SK-N-SH treated with all-trans-retinoic acid at 6 μM for 48 hours (cell line): ENCODE measurements at regions not wholly inside any gene's neighbourhood (a gene's known extent, or its start where the extent isn't known, plus 50 kb on each side); places are given as distances from the start of the nearest gene placed in this dataset.

Source experiments
- ATAC-seq: fragments of 200-7000 bp; cut with Tn5 transposase; 3 replicates; pipeline ENCODE4 v1.9.1; 2020; ENCODE audit warnings: mild to moderate bottlenecking, moderate library complexity
- ARNTL ChIP-seq: fragments of 450-650 bp; formaldehyde crosslinking; IDR thresholded peaks from 2 replicates; pipeline ENCODE4 v1.5.0; 2020; ENCODE audit warnings: low read depth, mild to moderate bottlenecking, moderate library complexity, borderline replicate concordance
- CREB5 ChIP-seq: fragments of 250-450 bp; sonication (Bioruptor Pico); IDR thresholded peaks from 2 replicates; pipeline ENCODE4 v1.5.1; 2020; ENCODE audit warnings: low read depth, mild to moderate bottlenecking, moderate library complexity
- CSDC2 ChIP-seq: fragments of 250-450 bp; sonication (Bioruptor Pico); IDR thresholded peaks from 2 replicates; pipeline ENCODE4 v1.5.0; 2020; ENCODE audit warnings: mild to moderate bottlenecking, moderate library complexity
- CSRNP3 ChIP-seq: fragments of 250-450 bp; sonication (Bioruptor Pico); IDR thresholded peaks from 2 replicates; pipeline ENCODE4 v1.5.1; 2021; ENCODE audit warnings: mild to moderate bottlenecking, moderate library complexity
- GLIS3 ChIP-seq: fragments of 250-450 bp; sonication (Bioruptor Pico); IDR thresholded peaks from 2 replicates; pipeline ENCODE4 v1.5.0; 2020; ENCODE audit warnings: mild to moderate bottlenecking, moderate library complexity
- ISL1 ChIP-seq: fragments of 250-450 bp; sonication (Bioruptor Pico); IDR thresholded peaks from 2 replicates; pipeline ENCODE4 v2.1.2; 2022; ENCODE audit warnings: mild to moderate bottlenecking, moderate library complexity
- OSR1 ChIP-seq: fragments of 250-450 bp; sonication (Bioruptor Pico); IDR thresholded peaks from 2 replicates; pipeline ENCODE4 v1.8.0; 2022; ENCODE audit warnings: moderate library complexity, mild to moderate bottlenecking, inconsistent platforms
- PATZ1 ChIP-seq: fragments of 250-450 bp; sonication (Bioruptor Pico); IDR thresholded peaks from 2 replicates; pipeline ENCODE4 v1.8.0; 2020; ENCODE audit warnings: mild to moderate bottlenecking, moderate library complexity, borderline replicate concordance
- POU6F1 ChIP-seq: fragments of 250-450 bp; sonication (Bioruptor Pico); IDR thresholded peaks from 2 replicates; pipeline ENCODE4 v1.8.0; 2021; ENCODE audit warnings: low read depth, mild to moderate bottlenecking, moderate library complexity, borderline replicate concordance
- PPARA ChIP-seq: fragments of 250-450 bp; sonication (Bioruptor Pico); IDR thresholded peaks from 2 replicates; pipeline ENCODE4 v1.5.0; 2020; ENCODE audit warnings: mild to moderate bottlenecking, borderline replicate concordance
- RARB ChIP-seq: fragments of 250-450 bp; sonication (Bioruptor Pico); IDR thresholded peaks from 2 replicates; pipeline ENCODE4 v1.8.0; 2021; ENCODE audit warnings: mild to moderate bottlenecking, moderate library complexity
- SNAI2 ChIP-seq: fragments of 250-450 bp; sonication (Bioruptor Pico); IDR thresholded peaks from 2 replicates; pipeline ENCODE4 v1.5.0; 2020; ENCODE audit warnings: mild to moderate bottlenecking, moderate library complexity
- TCF4 ChIP-seq: fragments of 250-450 bp; sonication (Bioruptor Pico); IDR thresholded peaks from 2 replicates; pipeline ENCODE4 v1.8.0; 2021; ENCODE audit warnings: mild to moderate bottlenecking, moderate library complexity, borderline replicate concordance
- TOX ChIP-seq: fragments of 250-450 bp; sonication (Bioruptor Pico); IDR thresholded peaks from 2 replicates; pipeline ENCODE4 v1.8.0; 2021; ENCODE audit warnings: mild to moderate bottlenecking, moderate library complexity, borderline replicate concordance
- TSHZ2 ChIP-seq: fragments of 250-450 bp; sonication (Bioruptor Pico); IDR thresholded peaks from 2 replicates; pipeline ENCODE4 v1.5.0; 2020; ENCODE audit warnings: mild to moderate bottlenecking, moderate library complexity
- ZC3H10 ChIP-seq: fragments of 250-450 bp; sonication (Bioruptor Pico); IDR thresholded peaks from 2 replicates; pipeline ENCODE4 v1.5.1; 2021; ENCODE audit warnings: mild to moderate bottlenecking, moderate library complexity
- ZFP3 ChIP-seq: fragments of 250-450 bp; sonication (Bioruptor Pico); IDR thresholded peaks from 2 replicates; pipeline ENCODE4 v1.5.0; 2020; ENCODE audit warnings: mild to moderate bottlenecking, moderate library complexity
- ZFP30 ChIP-seq: fragments of 450-650 bp; formaldehyde crosslinking; IDR thresholded peaks from 2 replicates; pipeline ENCODE4 v1.5.0; 2022; ENCODE audit warnings: mild to moderate bottlenecking, moderate library complexity
- ZNF565 ChIP-seq: fragments of 450-650 bp; formaldehyde crosslinking; conservative IDR thresholded peaks from 2 replicates; pipeline ENCODE4 v1.5.0; 2020; ENCODE audit warnings: low read depth, mild to moderate bottlenecking, moderate library complexity
- ZNF70 ChIP-seq: fragments of 450-650 bp; formaldehyde crosslinking; IDR thresholded peaks from 2 replicates; pipeline ENCODE4 v1.5.0; 2020; ENCODE audit warnings: mild to moderate bottlenecking, moderate library complexity
- ZNF8 ChIP-seq: fragments of 450-650 bp; formaldehyde crosslinking; IDR thresholded peaks from 2 replicates; pipeline ENCODE4 v1.5.0; 2020; ENCODE audit warnings: mild to moderate bottlenecking, moderate library complexity

- ATAC-seq = peak; percentile 53
- TF ChIP-seq SNAI2 (no peak), ARNTL (CRISPR knock-in tag) (no peak), GLIS3 (CRISPR knock-in tag) (no peak), POU6F1 (no peak), PATZ1 (CRISPR knock-in tag) (no peak), ZNF565 (CRISPR knock-in tag) (no peak), TSHZ2 (CRISPR knock-in tag) (no peak), PPARA (CRISPR knock-in tag) (no peak), CREB5 (CRISPR knock-in tag) (no peak), ZC3H10 (no peak), TCF4 (CRISPR knock-in tag) (no peak), ZFP3 (no peak), ZNF70 (CRISPR knock-in tag) (no peak), ISL1 (CRISPR knock-in tag) (no peak), OSR1 (CRISPR knock-in tag) (no peak), CSDC2 (CRISPR knock-in tag) (no peak), TOX (CRISPR knock-in tag) (no peak), CSRNP3 (CRISPR knock-in tag) (no peak)
Observed at GRCh38 chr11:92838759-92839310, 130.6 kb upstream of the MTNR1B start.

- no peak for TF ChIP-seq TCF4 (CRISPR knock-in tag)
- no peak for TF ChIP-seq ISL1 (CRISPR knock-in tag)
- TF ChIP-seq ZNF8 (CRISPR knock-in tag) = no peak
- TF ChIP-seq PATZ1 (CRISPR knock-in tag) = no peak
- no peak for TF ChIP-seq SNAI2
- no peak for TF ChIP-seq ZFP30 (CRISPR knock-in tag)
- TF ChIP-seq CSRNP3 (CRISPR knock-in tag) = no peak
- TF ChIP-seq RARB (CRISPR knock-in tag) = no peak
- TF ChIP-seq CREB5 (CRISPR knock-in tag) = no peak
- TF ChIP-seq POU6F1 = no peak
- TF ChIP-seq GLIS3 (CRISPR knock-in tag) = no peak
- TF ChIP-seq ZC3H10 = no peak
- no peak for ATAC-seq
Observed at GRCh38 chr11:92839450-92839849, 130.0 kb upstream of the MTNR1B start.
